Tibial artery (tissue), 4 donors: ENCODE measurements at regions not wholly inside any gene's neighbourhood (a gene's known extent, or its start where the extent isn't known, plus 50 kb on each side); places are given as distances from the start of the nearest gene placed in this dataset.

Source experiments
- DNase-seq, 2 donors: peaks; one replicate each; pipeline ENCODE4 v3.0.0-alpha.2; 2019
- H3K27ac ChIP-seq, 2 donors: fragments of 200-600 bp; sonication (generic) in 1 of 2; 1 replicate in 1 of 2; 2 replicates in 1 of 2; pipeline ENCODE4 v1.5.1; 2018 to 2019; ENCODE audit warnings: mild to moderate bottlenecking in 1 of 2
- H3K27me3 ChIP-seq, 2 donors: fragments of 200-600 bp; sonication (generic) in 1 of 2; one replicate each; pipeline versions ENCODE4 v1.5.1 to v1.6.0; 2016 to 2019
- H3K36me3 ChIP-seq, 3 donors: fragments of 200-600 bp; sonication (generic) in 2 of 3; one replicate each; pipeline ENCODE4 v1.5.1; 2016 to 2019; ENCODE audit warnings: mild to moderate bottlenecking in 2 of 3
- H3K4me1 ChIP-seq, 4 donors: fragments of 200-600 bp; sonication (generic) in 2 of 4; 1 replicate in 3 of 4; 2 replicates in 1 of 4; pipeline ENCODE4 v1.5.1; 2016 to 2019
- H3K4me3 ChIP-seq, 2 donors: fragments of 200-600 bp; sonication (generic) in 1 of 2; 1 replicate in 1 of 2; 2 replicates in 1 of 2; pipeline ENCODE4 v1.5.1; 2018 to 2019; ENCODE audit warnings: mild to moderate bottlenecking in 2 of 2
- H3K9me3 ChIP-seq, 3 donors: fragments of 200-600 bp; sonication (generic) in 1 of 3; one replicate each; pipeline ENCODE4 v1.5.1; 2016 to 2019
- CTCF ChIP-seq, 2 experiments: fragments of 200-600 bp in 1 of 2; fragments of 450-650 bp in 1 of 2; IDR thresholded peaks; one replicate each; pipeline ENCODE4 v1.5.1; 2017 to 2019; ENCODE audit warnings: antibody characterized with exemption in 2 of 2, mild to moderate bottlenecking in 1 of 2, moderate library complexity in 1 of 2
- intact Hi-C: fragments of 100-400 bp; cut with DNase I; formaldehyde crosslinking; loops from one replicate; pipeline ENCODE4 v1.15.0; 2023; ENCODE audit warnings: low total_unique reads

GRCh38 chr16:52855463-52855862 lies 197.2 kb downstream of the CHD9NB start:
- H3K4me3 ChIP-seq = no peak overlapping the region
- no peak overlapping the region for H3K27ac ChIP-seq
- H3K4me1 ChIP-seq = no peaks in the 10 kb centered on the region
- intact Hi-C loops = no loop called here
- TF ChIP-seq CTCF (IDR thresholded peaks at IDR 0.05) = no peak
- H3K9me3 ChIP-seq = peaks cover 6 to 22% (median 14%) of the 10 kb centered on the region in 3 donors
- H3K36me3 ChIP-seq = no peaks in the 10 kb centered on the region
- H3K27me3 ChIP-seq = no peaks in the 10 kb centered on the region
- DNase-seq = no peak

- Histone ChIP-seq H3K27ac (no peak overlapping the region), H3K36me3 (no peaks in the 10 kb centered on the region), H3K4me1 (no peaks in the 10 kb centered on the region), H3K4me3 (no peak overlapping the region), H3K9me3 (peaks cover 6 to 29% (median 20%) of the 10 kb centered on the region in 3 donors), H3K27me3 (no peaks in the 10 kb centered on the region)
- no peak for TF ChIP-seq CTCF (IDR thresholded peaks at IDR 0.05)
- no peak for DNase-seq
- intact Hi-C loops = no loop called here
Observed at GRCh38 chr16:52852978-52853377, 199.7 kb downstream of the CHD9NB start.

- TF ChIP-seq CTCF (IDR thresholded peaks at IDR 0.05) = no peak
- peaks cover 6 to 33% (median 22%) of the 10 kb centered on the region in 3 donors for H3K9me3 ChIP-seq
- intact Hi-C loops = no loop called here
- no peak overlapping the region for H3K27ac ChIP-seq
- no peak overlapping the region for H3K4me3 ChIP-seq
- no peaks in the 10 kb centered on the region for H3K4me1 ChIP-seq
- no peaks in the 10 kb centered on the region for H3K36me3 ChIP-seq
- H3K27me3 ChIP-seq = no peaks in the 10 kb centered on the region
- no peak for DNase-seq
Observed at GRCh38 chr16:52851211-52851740, 201.4 kb downstream of the CHD9NB start.

- H3K4me3 ChIP-seq = no peak overlapping the region
Observed at GRCh38 chr16:52843381-52843780, 209.3 kb downstream of the CHD9NB start.

GRCh38 chr16:52837251-52837650 lies 215.4 kb downstream of the CHD9NB start:
- Histone ChIP-seq H3K27me3 (no peaks in the 10 kb centered on the region), H3K9me3 (no peaks in the 10 kb centered on the region), H3K36me3 (no peaks in the 10 kb centered on the region), H3K4me3 (no peak overlapping the region), H3K27ac (no peak overlapping the region), H3K4me1 (no peaks in the 10 kb centered on the region)
- intact Hi-C loops = no loop called here
- DNase-seq = no peak
- TF ChIP-seq CTCF (IDR thresholded peaks at IDR 0.05) = no peak

More at GRCh38 chr16:52843381-52843780, 209.3 kb downstream of the CHD9NB start:
- H3K27me3 ChIP-seq = no peaks in the 10 kb centered on the region
- H3K27ac ChIP-seq = no peak overlapping the region
- H3K9me3 ChIP-seq = peaks cover 0 to 4% (median 3%) of the 10 kb centered on the region in 3 donors
- H3K4me1 ChIP-seq = no peaks in the 10 kb centered on the region
- no peak for DNase-seq
- no peaks in the 10 kb centered on the region for H3K36me3 ChIP-seq
- no peak for TF ChIP-seq CTCF (IDR thresholded peaks at IDR 0.05)
- intact Hi-C loops = no loop called here
